GM23338 (cell line): ENCODE measurements at regions not wholly inside any gene's neighbourhood (a gene's known extent, or its start where the extent isn't known, plus 50 kb on each side); places are given as distances from the start of the nearest gene placed in this dataset.

Experiments used
- ATAC-seq: fragments of 200-7000 bp; cut with Tn5 transposase; 3 replicates; pipeline ENCODE4 v1.9.1; 2020
- DNase-seq: peaks from one replicate; pipeline ENCODE4 v3.0.0-alpha.2; 2015; ENCODE audit warnings: low spot score
- H2AFZ ChIP-seq: fragments of 200-600 bp; sonication (generic); 2 replicates; pipeline ENCODE4 v1.8.0; 2016; ENCODE audit warnings: antibody characterized with exemption, mild to moderate bottlenecking, moderate library complexity
- H3F3A ChIP-seq: fragments of 200-600 bp; sonication (generic); replicated peaks from 2 replicates; pipeline ENCODE4 v1.8.0; 2017; ENCODE audit warnings: antibody characterized with exemption, mixed run types, low read depth
- H3K27ac ChIP-seq: fragments of 200-600 bp; sonication (generic); 2 replicates; pipeline ENCODE4 v1.6.1; 2016; ENCODE audit warnings: low read depth
- H3K27me3 ChIP-seq: fragments of 200-600 bp; sonication (generic); 2 replicates; pipeline ENCODE4 v1.8.0; 2016; ENCODE audit warnings: mild to moderate bottlenecking, mixed run types, moderate library complexity; ENCODE audit not compliant: insufficient read depth
- H3K36me3 ChIP-seq: fragments of 200-600 bp; sonication (generic); 2 replicates; pipeline ENCODE4 v1.8.0; 2016; ENCODE audit warnings: mild to moderate bottlenecking; ENCODE audit not compliant: insufficient read depth
- H3K4me1 ChIP-seq: fragments of 200-600 bp; sonication (generic); 2 replicates; pipeline ENCODE4 v1.8.0; 2016; ENCODE audit warnings: mild to moderate bottlenecking, moderate library complexity; ENCODE audit not compliant: insufficient read depth
- H3K4me2 ChIP-seq: fragments of 200-600 bp; sonication (generic); 2 replicates; pipeline ENCODE4 v1.7.1; 2017; ENCODE audit warnings: mixed run types
- H3K4me3 ChIP-seq: fragments of 200-600 bp; sonication (generic); 2 replicates; pipeline ENCODE4 v1.6.1; 2016; ENCODE audit warnings: mixed run types
- H3K79me2 ChIP-seq: fragments of 200-600 bp; sonication (generic); replicated peaks from 2 replicates; pipeline ENCODE4 v1.8.0; 2017; ENCODE audit warnings: mild to moderate bottlenecking; ENCODE audit not compliant: insufficient read depth
- H3K9me2 ChIP-seq: fragments of 200-600 bp; sonication (generic); 2 replicates; pipeline ENCODE4 v1.8.0; 2017; ENCODE audit not compliant: insufficient read depth
- H4K20me1 ChIP-seq: fragments of 200-600 bp; sonication (generic); replicated peaks from 2 replicates; pipeline ENCODE4 v1.8.0; 2017; ENCODE audit warnings: mild to moderate bottlenecking; ENCODE audit not compliant: insufficient read depth
- H3K27ac Mint-ChIP-seq: 2 replicates; pipeline ENCODE4 v1.8.0; 2020; ENCODE audit warnings: inconsistent platforms, mild to moderate bottlenecking, moderate library complexity, mixed read lengths
- H3K27me3 Mint-ChIP-seq: 3 replicates; pipeline ENCODE4 v1.8.0; 2022; ENCODE audit warnings: low read depth, mild to moderate bottlenecking, moderate library complexity, mixed read lengths, inconsistent platforms; ENCODE audit not compliant: insufficient read depth, poor library complexity
- H3K36me3 Mint-ChIP-seq: 3 replicates; pipeline ENCODE4 v1.8.0; 2021; ENCODE audit warnings: low read depth, mild to moderate bottlenecking, inconsistent platforms, moderate library complexity, mixed read lengths
- H3K4me1 Mint-ChIP-seq: 3 replicates; pipeline ENCODE4 v1.8.0; 2020; ENCODE audit warnings: mild to moderate bottlenecking, inconsistent platforms, mixed read lengths
- H3K4me3 Mint-ChIP-seq: 3 replicates; pipeline ENCODE4 v1.8.0; 2021; ENCODE audit warnings: moderate library complexity, mild to moderate bottlenecking, inconsistent platforms, mixed read lengths
- H3K9me3 Mint-ChIP-seq: 3 replicates; pipeline ENCODE4 v1.8.0; 2020; ENCODE audit warnings: moderate library complexity, mild to moderate bottlenecking, inconsistent platforms, mixed read lengths
- POLR2AphosphoS5 ChIP-seq: IDR thresholded peaks from 2 replicates; pipeline ENCODE4 v1.6.1; 2016; ENCODE audit warnings: antibody characterized with exemption, low read depth
- TF ChIP-seq, protein P1 (sequence below): fragments of 250-450 bp; sonication (Bioruptor Pico); IDR thresholded peaks from 2 replicates; pipeline ENCODE4 v1.5.0; 2020; ENCODE audit warnings: mild to moderate bottlenecking, moderate library complexity
- TF ChIP-seq, protein P2 (sequence below): IDR thresholded peaks from one replicate; pipeline ENCODE4 v1.6.1; 2018; ENCODE audit warnings: antibody characterized with exemption; ENCODE audit not compliant: unreplicated experiment

DNA sequence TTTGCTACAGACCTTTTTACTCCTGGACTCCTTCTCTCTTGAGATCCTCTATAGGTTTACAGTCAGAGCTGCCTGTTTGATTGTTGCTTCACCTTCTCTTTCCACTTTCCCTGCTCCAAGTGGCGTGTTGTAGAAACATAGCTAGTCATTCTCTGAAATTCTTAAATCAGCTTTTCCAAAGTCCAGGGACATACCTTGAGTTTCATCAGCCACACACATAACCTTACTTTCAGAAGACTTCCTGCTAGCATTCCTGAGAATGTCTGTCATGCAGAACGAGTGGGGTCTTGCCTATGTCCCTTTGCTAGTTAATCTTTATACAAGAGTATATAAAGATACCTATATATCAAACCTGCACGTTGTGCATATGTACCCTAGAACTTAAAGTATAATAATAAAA is 230.3 kb upstream of the ZNF462 start:
- Histone ChIP-seq H3K4me1 (no peaks in the 10 kb centered on the region; the same call in 1 of the 2 replicates), H3K4me2 (no peak overlapping the region), H3K27ac (no peak overlapping the region), H3K4me3 (no peak overlapping the region), H3K9me2 (peaks cover 12% of the 10 kb centered on the region; the same call in 1 of the 2 replicates), H4K20me1 (no peaks in the 10 kb centered on the region), H2AFZ (no peak overlapping the region), H3F3A (no peaks in the 10 kb centered on the region), H3K27me3 (no peaks in the 10 kb centered on the region), H3K79me2 (no peaks in the 10 kb centered on the region), H3K36me3 (no peaks in the 10 kb centered on the region)
- DNase-seq: no peak
- Mint-ChIP-seq H3K27ac (no peak overlapping the region), H3K4me3 (no peak overlapping the region), H3K36me3 (no peaks in the 10 kb centered on the region), H3K4me1 (peaks cover 5% of the 10 kb centered on the region; the same call in 1 of the 3 replicates), H3K9me3 (no peaks in the 10 kb centered on the region), H3K27me3 (peaks cover 1% of the 10 kb centered on the region)
- ATAC-seq: no peak
- TF ChIP-seq, protein P1, sequence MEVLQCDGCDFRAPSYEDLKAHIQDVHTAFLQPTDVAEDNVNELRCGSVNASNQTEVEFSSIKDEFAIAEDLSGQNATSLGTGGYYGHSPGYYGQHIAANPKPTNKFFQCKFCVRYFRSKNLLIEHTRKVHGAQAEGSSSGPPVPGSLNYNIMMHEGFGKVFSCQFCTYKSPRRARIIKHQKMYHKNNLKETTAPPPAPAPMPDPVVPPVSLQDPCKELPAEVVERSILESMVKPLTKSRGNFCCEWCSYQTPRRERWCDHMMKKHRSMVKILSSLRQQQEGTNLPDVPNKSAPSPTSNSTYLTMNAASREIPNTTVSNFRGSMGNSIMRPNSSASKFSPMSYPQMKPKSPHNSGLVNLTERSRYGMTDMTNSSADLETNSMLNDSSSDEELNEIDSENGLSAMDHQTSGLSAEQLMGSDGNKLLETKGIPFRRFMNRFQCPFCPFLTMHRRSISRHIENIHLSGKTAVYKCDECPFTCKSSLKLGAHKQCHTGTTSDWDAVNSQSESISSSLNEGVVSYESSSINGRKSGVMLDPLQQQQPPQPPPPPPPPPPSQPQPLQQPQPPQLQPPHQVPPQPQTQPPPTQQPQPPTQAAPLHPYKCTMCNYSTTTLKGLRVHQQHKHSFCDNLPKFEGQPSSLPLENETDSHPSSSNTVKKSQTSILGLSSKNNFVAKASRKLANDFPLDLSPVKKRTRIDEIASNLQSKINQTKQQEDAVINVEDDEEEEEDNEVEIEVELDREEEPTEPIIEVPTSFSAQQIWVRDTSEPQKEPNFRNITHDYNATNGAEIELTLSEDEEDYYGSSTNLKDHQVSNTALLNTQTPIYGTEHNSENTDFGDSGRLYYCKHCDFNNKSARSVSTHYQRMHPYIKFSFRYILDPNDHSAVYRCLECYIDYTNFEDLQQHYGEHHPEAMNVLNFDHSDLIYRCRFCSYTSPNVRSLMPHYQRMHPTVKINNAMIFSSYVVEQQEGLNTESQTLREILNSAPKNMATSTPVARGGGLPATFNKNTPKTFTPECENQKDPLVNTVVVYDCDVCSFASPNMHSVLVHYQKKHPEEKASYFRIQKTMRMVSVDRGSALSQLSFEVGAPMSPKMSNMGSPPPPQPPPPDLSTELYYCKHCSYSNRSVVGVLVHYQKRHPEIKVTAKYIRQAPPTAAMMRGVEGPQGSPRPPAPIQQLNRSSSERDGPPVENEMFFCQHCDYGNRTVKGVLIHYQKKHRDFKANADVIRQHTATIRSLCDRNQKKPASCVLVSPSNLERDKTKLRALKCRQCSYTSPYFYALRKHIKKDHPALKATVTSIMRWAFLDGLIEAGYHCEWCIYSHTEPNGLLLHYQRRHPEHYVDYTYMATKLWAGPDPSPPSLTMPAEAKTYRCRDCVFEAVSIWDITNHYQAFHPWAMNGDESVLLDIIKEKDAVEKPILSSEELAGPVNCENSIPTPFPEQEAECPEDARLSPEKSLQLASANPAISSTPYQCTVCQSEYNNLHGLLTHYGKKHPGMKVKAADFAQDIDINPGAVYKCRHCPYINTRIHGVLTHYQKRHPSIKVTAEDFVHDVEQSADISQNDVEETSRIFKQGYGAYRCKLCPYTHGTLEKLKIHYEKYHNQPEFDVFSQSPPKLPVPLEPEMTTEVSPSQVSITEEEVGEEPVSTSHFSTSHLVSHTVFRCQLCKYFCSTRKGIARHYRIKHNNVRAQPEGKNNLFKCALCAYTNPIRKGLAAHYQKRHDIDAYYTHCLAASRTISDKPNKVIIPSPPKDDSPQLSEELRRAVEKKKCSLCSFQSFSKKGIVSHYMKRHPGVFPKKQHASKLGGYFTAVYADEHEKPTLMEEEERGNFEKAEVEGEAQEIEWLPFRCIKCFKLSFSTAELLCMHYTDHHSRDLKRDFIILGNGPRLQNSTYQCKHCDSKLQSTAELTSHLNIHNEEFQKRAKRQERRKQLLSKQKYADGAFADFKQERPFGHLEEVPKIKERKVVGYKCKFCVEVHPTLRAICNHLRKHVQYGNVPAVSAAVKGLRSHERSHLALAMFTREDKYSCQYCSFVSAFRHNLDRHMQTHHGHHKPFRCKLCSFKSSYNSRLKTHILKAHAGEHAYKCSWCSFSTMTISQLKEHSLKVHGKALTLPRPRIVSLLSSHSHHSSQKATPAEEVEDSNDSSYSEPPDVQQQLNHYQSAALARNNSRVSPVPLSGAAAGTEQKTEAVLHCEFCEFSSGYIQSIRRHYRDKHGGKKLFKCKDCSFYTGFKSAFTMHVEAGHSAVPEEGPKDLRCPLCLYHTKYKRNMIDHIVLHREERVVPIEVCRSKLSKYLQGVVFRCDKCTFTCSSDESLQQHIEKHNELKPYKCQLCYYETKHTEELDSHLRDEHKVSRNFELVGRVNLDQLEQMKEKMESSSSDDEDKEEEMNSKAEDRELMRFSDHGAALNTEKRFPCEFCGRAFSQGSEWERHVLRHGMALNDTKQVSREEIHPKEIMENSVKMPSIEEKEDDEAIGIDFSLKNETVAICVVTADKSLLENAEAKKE (CRISPR knock-in tag): no peak
- TF ChIP-seq POLR2AphosphoS5: no peak
- TF ChIP-seq, protein P2, sequence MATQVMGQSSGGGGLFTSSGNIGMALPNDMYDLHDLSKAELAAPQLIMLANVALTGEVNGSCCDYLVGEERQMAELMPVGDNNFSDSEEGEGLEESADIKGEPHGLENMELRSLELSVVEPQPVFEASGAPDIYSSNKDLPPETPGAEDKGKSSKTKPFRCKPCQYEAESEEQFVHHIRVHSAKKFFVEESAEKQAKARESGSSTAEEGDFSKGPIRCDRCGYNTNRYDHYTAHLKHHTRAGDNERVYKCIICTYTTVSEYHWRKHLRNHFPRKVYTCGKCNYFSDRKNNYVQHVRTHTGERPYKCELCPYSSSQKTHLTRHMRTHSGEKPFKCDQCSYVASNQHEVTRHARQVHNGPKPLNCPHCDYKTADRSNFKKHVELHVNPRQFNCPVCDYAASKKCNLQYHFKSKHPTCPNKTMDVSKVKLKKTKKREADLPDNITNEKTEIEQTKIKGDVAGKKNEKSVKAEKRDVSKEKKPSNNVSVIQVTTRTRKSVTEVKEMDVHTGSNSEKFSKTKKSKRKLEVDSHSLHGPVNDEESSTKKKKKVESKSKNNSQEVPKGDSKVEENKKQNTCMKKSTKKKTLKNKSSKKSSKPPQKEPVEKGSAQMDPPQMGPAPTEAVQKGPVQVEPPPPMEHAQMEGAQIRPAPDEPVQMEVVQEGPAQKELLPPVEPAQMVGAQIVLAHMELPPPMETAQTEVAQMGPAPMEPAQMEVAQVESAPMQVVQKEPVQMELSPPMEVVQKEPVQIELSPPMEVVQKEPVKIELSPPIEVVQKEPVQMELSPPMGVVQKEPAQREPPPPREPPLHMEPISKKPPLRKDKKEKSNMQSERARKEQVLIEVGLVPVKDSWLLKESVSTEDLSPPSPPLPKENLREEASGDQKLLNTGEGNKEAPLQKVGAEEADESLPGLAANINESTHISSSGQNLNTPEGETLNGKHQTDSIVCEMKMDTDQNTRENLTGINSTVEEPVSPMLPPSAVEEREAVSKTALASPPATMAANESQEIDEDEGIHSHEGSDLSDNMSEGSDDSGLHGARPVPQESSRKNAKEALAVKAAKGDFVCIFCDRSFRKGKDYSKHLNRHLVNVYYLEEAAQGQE: no peak
